ENCODE measurements at regions not wholly inside any gene's neighbourhood (a gene's known extent, or its start where the extent isn't known, plus 50 kb on each side); places are given as distances from the start of the nearest gene placed in this dataset.

GRCh38 chr1:64318428-64318827 is 115.0 kb downstream of the UBE2U start:
- ATAC-seq (ENCODE audit: low read depth) (no peak), DNase-seq (ENCODE audit: low spot score) (no peak)
- Histone ChIP-seq H3K27ac (ENCODE audit: poor library complexity, severe bottlenecking) (no peak overlapping the region), H3K4me1 (ENCODE audit: insufficient read depth, poor library complexity, severe bottlenecking) (peaks cover 6% of the 10 kb centered on the region), H3K27me3 (ENCODE audit: insufficient read depth, poor library complexity, severe bottlenecking) (no peaks in the 10 kb centered on the region), H3K36me3 (ENCODE audit: low read depth) (no peaks in the 10 kb centered on the region), H3K4me3 (ENCODE audit: severe bottlenecking) (no peak overlapping the region), H3K9me3 (ENCODE audit: severe bottlenecking) (no peaks in the 10 kb centered on the region)
- no peak for TF ChIP-seq CTCF (IDR thresholded peaks at IDR 0.05; ENCODE audit: poor library complexity, severe bottlenecking)

GRCh38 chr1:64320007-64320406 is 116.6 kb downstream of the UBE2U start:
- ATAC-seq (ENCODE audit: low read depth): no peak
- Histone ChIP-seq H3K4me1 (ENCODE audit: insufficient read depth, poor library complexity, severe bottlenecking) (peaks cover 6% of the 10 kb centered on the region), H3K9me3 (ENCODE audit: severe bottlenecking) (no peaks in the 10 kb centered on the region), H3K36me3 (ENCODE audit: low read depth) (no peaks in the 10 kb centered on the region), H3K4me3 (ENCODE audit: severe bottlenecking) (no peak overlapping the region), H3K27ac (ENCODE audit: poor library complexity, severe bottlenecking) (no peak overlapping the region), H3K27me3 (ENCODE audit: insufficient read depth, poor library complexity, severe bottlenecking) (no peaks in the 10 kb centered on the region)
- TF ChIP-seq CTCF (IDR thresholded peaks at IDR 0.05; ENCODE audit: poor library complexity, severe bottlenecking): no peak
- DNase-seq (ENCODE audit: low spot score): no peak

- H3K27ac ChIP-seq (ENCODE audit: poor library complexity, severe bottlenecking): no peak overlapping the region
- no peak overlapping the region for H3K4me3 ChIP-seq (ENCODE audit: severe bottlenecking)
- H3K9me3 ChIP-seq (ENCODE audit: severe bottlenecking): no peaks in the 10 kb centered on the region
- ATAC-seq (ENCODE audit: low read depth) (no peak), DNase-seq (ENCODE audit: low spot score) (no peak)
- H3K27me3 ChIP-seq (ENCODE audit: insufficient read depth, poor library complexity, severe bottlenecking): no peaks in the 10 kb centered on the region
- H3K36me3 ChIP-seq (ENCODE audit: low read depth): no peaks in the 10 kb centered on the region
- TF ChIP-seq CTCF (IDR thresholded peaks at IDR 0.05; ENCODE audit: poor library complexity, severe bottlenecking): no peak
- peaks cover 6% of the 10 kb centered on the region for H3K4me1 ChIP-seq (ENCODE audit: insufficient read depth, poor library complexity, severe bottlenecking)
Measured at GRCh38 chr1:64320470-64320869, 117.0 kb downstream of the UBE2U start.

- H3K27ac ChIP-seq (ENCODE audit: poor library complexity, severe bottlenecking): no peak overlapping the region
- H3K9me3 ChIP-seq (ENCODE audit: severe bottlenecking): no peaks in the 10 kb centered on the region
- no peaks in the 10 kb centered on the region for H3K36me3 ChIP-seq (ENCODE audit: low read depth)
- DNase-seq (ENCODE audit: low spot score) (no peak), ATAC-seq (ENCODE audit: low read depth) (no peak)
- H3K27me3 ChIP-seq (ENCODE audit: insufficient read depth, poor library complexity, severe bottlenecking): no peaks in the 10 kb centered on the region
- peaks cover 6% of the 10 kb centered on the region for H3K4me1 ChIP-seq (ENCODE audit: insufficient read depth, poor library complexity, severe bottlenecking)
- H3K4me3 ChIP-seq (ENCODE audit: severe bottlenecking): no peak overlapping the region
- TF ChIP-seq CTCF (IDR thresholded peaks at IDR 0.05; ENCODE audit: poor library complexity, severe bottlenecking): no peak
Measured at GRCh38 chr1:64320922-64321614, 117.6 kb downstream of the UBE2U start.

GRCh38 chr1:64323054-64323453 is 119.6 kb downstream of the UBE2U start:
- no peak for DNase-seq (ENCODE audit: low spot score)
- peak; percentile 48; the same call in 1 of the 3 replicates for ATAC-seq (ENCODE audit: low read depth)
- TF ChIP-seq CTCF (IDR thresholded peaks at IDR 0.05; ENCODE audit: poor library complexity, severe bottlenecking): no peak
- Histone ChIP-seq H3K9me3 (ENCODE audit: severe bottlenecking) (no peaks in the 10 kb centered on the region), H3K4me3 (ENCODE audit: severe bottlenecking) (no peak overlapping the region), H3K27me3 (ENCODE audit: insufficient read depth, poor library complexity, severe bottlenecking) (no peaks in the 10 kb centered on the region), H3K27ac (ENCODE audit: poor library complexity, severe bottlenecking) (no peak overlapping the region), H3K4me1 (ENCODE audit: insufficient read depth, poor library complexity, severe bottlenecking) (peaks cover 6% of the 10 kb centered on the region), H3K36me3 (ENCODE audit: low read depth) (no peaks in the 10 kb centered on the region)
